ENCODE measurements at regions not wholly inside any gene's neighbourhood (a gene's known extent, or its start where the extent isn't known, plus 50 kb on each side); places are given as distances from the start of the nearest gene placed in this dataset.

GRCh38 chr18:41457765-41458326 lies 497.2 kb upstream of the PIK3C3 start:
- no peak for TF ChIP-seq POLR2A (IDR thresholded peaks at IDR 0.05)
- TF ChIP-seq EP300 (IDR thresholded peaks at IDR 0.05): no peak
- TF ChIP-seq CTCF (IDR thresholded peaks at IDR 0.05): no peak
